Heart left ventricle (tissue), 16 donors: ENCODE measurements at regions not wholly inside any gene's neighbourhood (a gene's known extent, or its start where the extent isn't known, plus 50 kb on each side); places are given as distances from the start of the nearest gene placed in this dataset.

ENCODE experiments used
- ATAC-seq, 4 donors: fragments of 200-7000 bp; cut with Tn5 transposase; one replicate each; pipeline ENCODE4 v1.9.1; 2020 to 2022; ENCODE audit warnings: moderate library complexity in 4 of 4, mild to moderate bottlenecking in 3 of 4, moderate number of reproducible peaks in 1 of 4
- DNase-seq, 5 donors: peaks; one replicate each; pipeline ENCODE4 v3.0.0-alpha.2; 2020
- H3K27ac ChIP-seq, 12 donors: fragments of 200-600 bp; sonication (generic) in 4 of 12; one replicate each; pipeline versions ENCODE4 v1.5.0 to v1.8.0; 2016 to 2022; ENCODE audit warnings: mild to moderate bottlenecking in 2 of 12
- H3K27me3 ChIP-seq, 9 donors: fragments of 200-600 bp; sonication (generic) in 2 of 9; one replicate each; pipeline versions ENCODE4 v1.5.1 to v1.8.0; 2016 to 2022; ENCODE audit warnings: mild to moderate bottlenecking in 3 of 9
- H3K36me3 ChIP-seq, 9 donors: fragments of 200-600 bp; sonication (generic) in 2 of 9; one replicate each; pipeline versions ENCODE4 v1.5.0 to v1.8.0; 2018 to 2022; ENCODE audit warnings: mild to moderate bottlenecking in 2 of 9
- H3K4me1 ChIP-seq, 12 donors: fragments of 200-600 bp; sonication (generic) in 4 of 12; one replicate each; pipeline versions ENCODE4 v1.5.0 to v1.8.0; 2016 to 2022; ENCODE audit warnings: mild to moderate bottlenecking in 3 of 12
- H3K4me3 ChIP-seq, 12 donors: fragments of 200-600 bp; sonication (generic) in 4 of 12; one replicate each; pipeline versions ENCODE4 v1.5.0 to v1.8.0; 2017 to 2022; ENCODE audit warnings: mild to moderate bottlenecking in 9 of 12, moderate library complexity in 4 of 12
- H3K9me3 ChIP-seq, 12 donors: fragments of 200-600 bp; sonication (generic) in 4 of 12; one replicate each; pipeline versions ENCODE4 v1.5.0 to v1.8.0; 2016 to 2022; ENCODE audit warnings: mild to moderate bottlenecking in 1 of 12
- POLR2A ChIP-seq, 2 donors: fragments of 450-650 bp; IDR thresholded peaks; one replicate each; pipeline ENCODE4 v1.6.1; 2017; ENCODE audit warnings: antibody characterized with exemption in 2 of 2, mild to moderate bottlenecking in 2 of 2, moderate library complexity in 2 of 2
- WGBS, 4 donors: extraction: QIAGEN DNeasy Blood & Tissue Kit in 2 of 4; methylation state at CpG; one replicate each; pipeline versions ENCODE4 v1.1.5 to v1.1.7; 2013 to 2018; 5-methylcytosine and 5-hydroxymethylcytosine counted together
- intact Hi-C, 10 donors: fragments of 100-400 bp; cut with DNase I; formaldehyde crosslinking; loops; one replicate each; pipeline versions ENCODE4 v1.11.1 to v1.14.2; 2022
- TF ChIP-seq, protein P1 (sequence below), 12 donors: fragments of 200-600 bp; sonication (generic) in 4 of 12; IDR thresholded peaks; one replicate each; pipeline versions ENCODE4 v1.5.0 to v1.8.0; 2018 to 2022; ENCODE audit warnings: antibody characterized with exemption in 12 of 12, mild to moderate bottlenecking in 5 of 12
- donor health status: ischemic (EF 13 %, LVEDD 7.1; RV severe dilation, severe dysfunction).
- donor health status: healthy with polysubstance abuse.
- donor health status: DM: no; HTN: yes; CAD: no.
- donor health status: DM: no; HTN: no; CAD: no.
- donor health status: ischemic (EF 25% LVEDD 6.9; RV normal size, moderate dysfunction).
- donor health status: ischemic (EF 25% LVEDD 5.7; RV mildly dilated, moderate dysfunction).
- donor health status: healthy.
- donor health status: DM: yes; HTN: yes; CAD: no.
- donor health status: ischemic (EF 35%, LVEDD 5.7; RV mildly dilated, moderate dysfunction).
- donor health status: nonischemic (EF 11% LVEDD 7.7; RV severe dilation, severe dysfunction).
- donor health status: DM: yes; HTN: yes; CAD: no.
- donor health status: PGD.
- donor health status: ischemic (EF 29% LVEDD 5.4; RV normal size, mild dysfunction).
- donor health status: nonischemic (EF 23%, LVEDD 6.1; RV moderate dilation, normal function).

DNA sequence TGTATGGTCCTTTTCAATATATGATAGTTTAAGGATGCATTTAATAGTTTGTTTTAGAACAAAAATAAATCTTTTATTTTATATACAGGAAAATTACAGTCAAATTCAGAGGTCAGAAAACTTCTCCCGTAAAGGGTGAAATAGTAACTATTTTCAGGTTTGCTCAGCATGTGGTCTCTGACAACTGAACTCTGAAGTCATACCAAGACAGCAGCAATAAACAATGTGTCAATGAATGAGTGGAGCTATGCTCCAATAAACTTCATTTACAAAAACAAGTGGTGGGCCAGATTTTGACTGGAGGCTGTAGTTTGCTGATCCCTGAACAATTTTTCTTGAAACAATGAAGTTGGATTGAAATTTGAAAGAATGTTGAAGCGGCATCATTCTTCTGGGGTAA lies 123.6 kb downstream of the ZNF248 start:
- 87 to 90% (median 88%) methylated on average over 2 of the region's 2 CpGs for WGBS, 4 donors
- ATAC-seq (no peak), DNase-seq (no peak)
- Histone ChIP-seq H3K27me3 (peaks cover 0 to 9% (median 0%) of the 10 kb centered on the region in 9 donors), H3K36me3 (no peaks in the 10 kb centered on the region), H3K27ac (no peak overlapping the region), H3K9me3 (peaks cover 0 to 5% (median 0%) of the 10 kb centered on the region in 12 donors), H3K4me3 (no peak overlapping the region), H3K4me1 (no peaks in the 10 kb centered on the region)
- no peak for TF ChIP-seq POLR2A (IDR thresholded peaks at IDR 0.05)
- TF ChIP-seq, protein P1, sequence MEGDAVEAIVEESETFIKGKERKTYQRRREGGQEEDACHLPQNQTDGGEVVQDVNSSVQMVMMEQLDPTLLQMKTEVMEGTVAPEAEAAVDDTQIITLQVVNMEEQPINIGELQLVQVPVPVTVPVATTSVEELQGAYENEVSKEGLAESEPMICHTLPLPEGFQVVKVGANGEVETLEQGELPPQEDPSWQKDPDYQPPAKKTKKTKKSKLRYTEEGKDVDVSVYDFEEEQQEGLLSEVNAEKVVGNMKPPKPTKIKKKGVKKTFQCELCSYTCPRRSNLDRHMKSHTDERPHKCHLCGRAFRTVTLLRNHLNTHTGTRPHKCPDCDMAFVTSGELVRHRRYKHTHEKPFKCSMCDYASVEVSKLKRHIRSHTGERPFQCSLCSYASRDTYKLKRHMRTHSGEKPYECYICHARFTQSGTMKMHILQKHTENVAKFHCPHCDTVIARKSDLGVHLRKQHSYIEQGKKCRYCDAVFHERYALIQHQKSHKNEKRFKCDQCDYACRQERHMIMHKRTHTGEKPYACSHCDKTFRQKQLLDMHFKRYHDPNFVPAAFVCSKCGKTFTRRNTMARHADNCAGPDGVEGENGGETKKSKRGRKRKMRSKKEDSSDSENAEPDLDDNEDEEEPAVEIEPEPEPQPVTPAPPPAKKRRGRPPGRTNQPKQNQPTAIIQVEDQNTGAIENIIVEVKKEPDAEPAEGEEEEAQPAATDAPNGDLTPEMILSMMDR (IDR thresholded peaks at IDR 0.05), result no peak
- intact Hi-C loops, result no loop called here

DNA sequence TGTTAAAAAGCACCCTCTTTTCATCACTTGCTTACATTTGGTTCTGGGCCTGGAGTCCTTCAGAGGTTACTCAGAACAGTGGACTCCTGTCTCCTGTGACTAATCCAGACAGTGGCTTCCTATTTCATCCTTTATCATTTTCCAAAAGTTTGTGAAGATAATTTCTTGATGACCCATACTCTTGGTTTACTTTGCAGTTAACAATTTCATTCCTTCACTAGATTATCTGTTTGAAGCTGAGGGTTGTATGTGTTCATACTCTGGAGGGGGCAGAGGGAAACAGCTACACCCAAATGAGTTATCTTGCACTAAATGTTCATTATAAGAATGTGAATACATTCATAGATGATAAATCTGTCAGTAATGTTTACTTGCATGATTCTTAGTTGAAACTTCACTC lies 124.7 kb downstream of the ZNF248 start:
- Histone ChIP-seq H3K4me3 (no peak overlapping the region), H3K27me3 (peaks cover 0 to 9% (median 0%) of the 10 kb centered on the region in 9 donors)

DNA sequence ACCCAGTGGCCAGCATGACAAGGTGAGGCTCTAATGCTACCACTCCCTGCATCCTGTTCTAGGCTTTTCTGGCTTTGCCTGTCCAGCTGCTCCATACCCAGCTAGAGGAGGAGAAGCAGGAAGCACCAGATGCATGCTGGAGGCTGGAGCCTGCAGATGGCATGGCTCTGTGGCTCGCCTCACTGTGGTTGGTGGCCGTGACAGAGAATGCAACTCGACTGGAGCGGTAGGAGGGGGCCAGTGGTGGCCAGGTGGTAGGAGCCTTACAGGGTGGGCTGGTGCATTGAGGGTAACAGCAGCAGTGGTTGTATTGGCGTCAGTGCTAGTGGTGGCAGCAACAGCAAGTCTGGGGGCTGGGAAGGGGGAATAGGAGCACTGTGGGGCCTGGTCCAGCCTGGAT lies 128.6 kb downstream of the ZNF248 start:
- no peak for TF ChIP-seq POLR2A (IDR thresholded peaks at IDR 0.05)
- TF ChIP-seq, protein P1 (IDR thresholded peaks at IDR 0.05), result no peak
- Histone ChIP-seq H3K4me3 (no peak overlapping the region), H3K9me3 (peaks cover 0 to 4% (median 0%) of the 10 kb centered on the region in 12 donors), H3K27me3 (peaks cover 0 to 8% (median 0%) of the 10 kb centered on the region in 9 donors), H3K4me1 (no peaks in the 10 kb centered on the region), H3K36me3 (no peaks in the 10 kb centered on the region), H3K27ac (no peak overlapping the region)
- DNase-seq (no peak), ATAC-seq (no peak)
- intact Hi-C loops, result no loop called here
- WGBS, 4 donors, result 70 to 91% (median 72%) methylated on average over 5 of the region's 5 CpGs

More for the DNA sequence above, 124.7 kb downstream of the ZNF248 start:
- TF ChIP-seq POLR2A (IDR thresholded peaks at IDR 0.05), result no peak
- TF ChIP-seq, protein P1 (IDR thresholded peaks at IDR 0.05), result no peak
- H3K4me1 ChIP-seq, result no peaks in the 10 kb centered on the region
- DNase-seq (no peak), ATAC-seq (no peak)
- H3K36me3 ChIP-seq, result no peaks in the 10 kb centered on the region
- intact Hi-C loops, result no loop called here
- no peak overlapping the region for H3K27ac ChIP-seq
- H3K9me3 ChIP-seq, result peaks cover 0 to 5% (median 0%) of the 10 kb centered on the region in 12 donors

DNA sequence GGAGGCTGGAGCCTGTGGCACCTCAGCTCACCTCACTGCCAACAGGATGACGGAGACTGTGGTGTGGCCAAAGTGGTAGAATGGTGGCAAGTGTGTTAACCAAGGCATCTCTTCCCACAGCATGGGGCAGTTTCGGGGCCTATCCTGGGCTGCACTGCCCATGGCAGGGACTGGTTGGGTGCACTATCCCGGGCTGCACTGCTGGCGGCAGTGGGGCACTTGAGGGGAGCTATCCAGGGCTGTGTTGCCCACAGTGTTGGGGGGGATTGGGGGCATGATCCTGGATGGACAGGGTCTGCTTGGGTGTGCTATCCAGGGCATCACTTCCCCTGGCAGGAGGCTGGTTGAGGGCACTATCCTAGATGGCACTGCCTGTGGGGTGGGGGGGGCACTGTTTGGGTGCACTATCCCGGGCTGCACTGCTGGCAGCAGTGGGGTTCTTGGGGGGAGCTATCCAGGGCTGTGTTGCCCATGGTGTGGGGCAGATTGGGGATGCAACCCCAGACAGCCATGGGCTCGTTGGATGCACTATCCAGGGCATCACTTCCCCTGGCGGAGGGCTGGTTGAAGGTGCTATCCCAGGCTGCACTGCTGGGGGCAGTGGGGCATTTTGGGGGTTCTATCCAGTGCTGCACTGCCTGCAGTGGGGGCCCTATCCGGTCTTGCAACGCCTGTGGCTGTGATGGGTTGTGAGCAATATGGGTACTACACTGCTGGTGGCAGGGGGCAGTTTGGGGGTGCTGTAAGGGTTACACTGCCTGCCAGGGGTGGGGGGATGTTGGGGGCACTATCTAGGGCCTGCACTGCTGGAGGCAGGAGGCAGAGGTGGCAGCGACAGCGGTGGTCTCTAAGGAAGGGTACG lies 129.7 kb downstream of the ZNF248 start:
- 80 to 87% (median 81%) methylated on average over 4 to 12 of the region's 12 CpGs for WGBS, 4 donors
- Histone ChIP-seq H3K4me1 (no peaks in the 10 kb centered on the region), H3K27me3 (peaks cover 0 to 8% (median 0%) of the 10 kb centered on the region in 9 donors), H3K4me3 (no peak overlapping the region), H3K27ac (no peak overlapping the region), H3K9me3 (no peaks in the 10 kb centered on the region), H3K36me3 (no peaks in the 10 kb centered on the region)
- intact Hi-C loops, result no loop called here
- ATAC-seq (peak in 1 of 4 donors; percentile 34), DNase-seq (peak in 1 of 5 donors; percentile 41)
- no peak for TF ChIP-seq POLR2A (IDR thresholded peaks at IDR 0.05)
- TF ChIP-seq, protein P1 (IDR thresholded peaks at IDR 0.05), result no peak
